Esophagus muscularis mucosa (tissue), 4 donors: ENCODE measurements at regions not wholly inside any gene's neighbourhood (a gene's known extent, or its start where the extent isn't known, plus 50 kb on each side); places are given as distances from the start of the nearest gene placed in this dataset.
"Not testable (repeated sequence)": the region's sequence is repeated elsewhere in the genome, so short reads cannot be mapped to it uniquely, and the experiment has no call there.

Source experiments
- DNase-seq: peaks from one replicate; pipeline ENCODE4 v3.0.0-alpha.2; 2017; ENCODE audit errors: extremely low spot score
- H3K27ac ChIP-seq, 4 donors: fragments of 200-600 bp; sonication (generic); replicated peaks in 1 of 4; 1 replicate in 3 of 4; 2 replicates in 1 of 4; pipeline ENCODE4 v1.5.1; 2016 to 2019; ENCODE audit warnings: mild to moderate bottlenecking in 1 of 4
- H3K27me3 ChIP-seq, 4 donors: fragments of 200-600 bp; sonication (generic); one replicate each; pipeline versions ENCODE4 v1.5.1 to v1.6.0; 2016 to 2019
- H3K36me3 ChIP-seq, 4 donors: fragments of 200-600 bp; sonication (generic); one replicate each; pipeline ENCODE4 v1.5.1; 2016 to 2019
- H3K4me1 ChIP-seq, 4 donors: fragments of 200-600 bp; sonication (generic); one replicate each; pipeline ENCODE4 v1.5.1; 2016 to 2019
- H3K4me3 ChIP-seq, 4 donors: fragments of 200-600 bp; sonication (generic); 1 replicate in 2 of 4; 2 replicates in 2 of 4; pipeline ENCODE4 v1.5.1; 2016 to 2019; ENCODE audit warnings: mild to moderate bottlenecking in 4 of 4, moderate library complexity in 1 of 4
- H3K9me3 ChIP-seq, 4 donors: fragments of 200-600 bp; sonication (generic); 1 replicate in 3 of 4; 2 replicates in 1 of 4; pipeline ENCODE4 v1.5.1; 2016 to 2019
- EP300 ChIP-seq: sonication (generic); formaldehyde crosslinking; IDR thresholded peaks from one replicate; pipeline ENCODE4 v1.6.1; 2017; ENCODE audit warnings: antibody characterized with exemption
- POLR2A ChIP-seq: fragments of 450-650 bp; IDR thresholded peaks from one replicate; pipeline ENCODE4 v1.6.1; 2017; ENCODE audit warnings: antibody characterized with exemption, moderate library complexity, mild to moderate bottlenecking, low read depth
- POLR2AphosphoS5 ChIP-seq, 2 donors: sonication (generic); formaldehyde crosslinking; IDR thresholded peaks; one replicate each; pipeline ENCODE4 v1.6.1; 2017; ENCODE audit warnings: antibody characterized with exemption in 2 of 2
- WGBS: methylation state at CpG from one replicate; pipeline ENCODE4 v1.1.5; 2018; 5-methylcytosine and 5-hydroxymethylcytosine counted together
- intact Hi-C: fragments of 100-400 bp; cut with DNase I; formaldehyde crosslinking; loops from one replicate; pipeline ENCODE4 v1.15.1; 2023
- TF ChIP-seq, protein P1 (sequence below), 3 experiments: fragments of 200-600 bp in 2 of 3; fragments of 450-650 bp in 1 of 3; sonication (generic) in 2 of 3; IDR thresholded peaks; one replicate each; pipeline ENCODE4 v1.5.1; 2017 to 2019; ENCODE audit warnings: antibody characterized with exemption in 3 of 3, mild to moderate bottlenecking in 2 of 3, moderate library complexity in 1 of 3

DNA sequence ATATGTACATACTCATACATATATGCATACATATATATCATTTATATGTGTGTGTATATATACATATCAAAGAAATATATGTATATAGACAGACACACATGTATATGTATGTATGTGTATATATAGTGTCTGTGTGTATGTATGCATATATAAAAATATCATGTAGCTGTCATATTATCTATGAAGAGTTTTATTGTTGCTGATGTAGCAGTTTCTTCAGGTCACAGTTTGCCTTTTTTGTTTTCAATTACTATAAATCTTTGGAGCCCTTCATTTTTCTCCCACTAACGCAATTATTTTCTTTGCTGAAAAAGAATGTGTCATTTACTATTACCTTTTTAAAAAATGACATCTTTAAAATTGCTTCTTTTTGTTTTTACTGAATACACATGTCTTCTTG, 904.5 kb downstream of the PLA2G4A start:
- TF ChIP-seq, protein P1, sequence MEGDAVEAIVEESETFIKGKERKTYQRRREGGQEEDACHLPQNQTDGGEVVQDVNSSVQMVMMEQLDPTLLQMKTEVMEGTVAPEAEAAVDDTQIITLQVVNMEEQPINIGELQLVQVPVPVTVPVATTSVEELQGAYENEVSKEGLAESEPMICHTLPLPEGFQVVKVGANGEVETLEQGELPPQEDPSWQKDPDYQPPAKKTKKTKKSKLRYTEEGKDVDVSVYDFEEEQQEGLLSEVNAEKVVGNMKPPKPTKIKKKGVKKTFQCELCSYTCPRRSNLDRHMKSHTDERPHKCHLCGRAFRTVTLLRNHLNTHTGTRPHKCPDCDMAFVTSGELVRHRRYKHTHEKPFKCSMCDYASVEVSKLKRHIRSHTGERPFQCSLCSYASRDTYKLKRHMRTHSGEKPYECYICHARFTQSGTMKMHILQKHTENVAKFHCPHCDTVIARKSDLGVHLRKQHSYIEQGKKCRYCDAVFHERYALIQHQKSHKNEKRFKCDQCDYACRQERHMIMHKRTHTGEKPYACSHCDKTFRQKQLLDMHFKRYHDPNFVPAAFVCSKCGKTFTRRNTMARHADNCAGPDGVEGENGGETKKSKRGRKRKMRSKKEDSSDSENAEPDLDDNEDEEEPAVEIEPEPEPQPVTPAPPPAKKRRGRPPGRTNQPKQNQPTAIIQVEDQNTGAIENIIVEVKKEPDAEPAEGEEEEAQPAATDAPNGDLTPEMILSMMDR (IDR thresholded peaks at IDR 0.05), result no peak
- no peak for TF ChIP-seq EP300
- H3K4me1 ChIP-seq, result no peaks in the 10 kb centered on the region
- WGBS, result 80% methylated on average over 1 of the region's 1 CpG

DNA sequence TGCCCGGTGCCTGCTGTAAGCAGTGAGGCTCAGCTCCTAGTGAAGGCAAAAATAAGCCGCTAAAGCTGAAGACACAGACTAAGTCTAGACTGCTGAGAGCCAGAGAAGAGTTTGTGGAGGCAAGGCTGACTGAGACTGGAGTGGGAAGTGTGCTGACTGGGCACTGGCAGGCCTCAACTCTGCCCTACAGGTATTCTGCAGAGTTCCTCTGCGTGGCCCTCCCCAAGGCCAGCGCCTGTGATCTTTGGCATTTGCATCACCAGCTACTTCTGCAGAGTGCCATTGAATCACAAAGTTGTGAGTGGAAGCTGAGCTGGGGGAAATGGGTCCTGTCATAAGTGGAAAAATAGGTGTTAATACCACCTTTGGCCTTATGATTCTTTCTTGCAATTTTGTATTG, 905.7 kb downstream of the PLA2G4A start:
- H3K27me3 ChIP-seq, result no peaks in the 10 kb centered on the region
- intact Hi-C loops, result no loop called here
- TF ChIP-seq POLR2AphosphoS5 (IDR thresholded peaks at IDR 0.05), result no peak
- TF ChIP-seq POLR2A, result no peak
- TF ChIP-seq, protein P1 (IDR thresholded peaks at IDR 0.05), result no peak
- no peak for TF ChIP-seq EP300

More for the DNA sequence above, 904.5 kb downstream of the PLA2G4A start:
- H3K9me3 ChIP-seq, result no peaks in the 10 kb centered on the region
- DNase-seq, result no peak
- no peaks in the 10 kb centered on the region for H3K36me3 ChIP-seq
- H3K27ac ChIP-seq, result no peak overlapping the region
- H3K4me3 ChIP-seq, result no peak overlapping the region
- no peaks in the 10 kb centered on the region for H3K27me3 ChIP-seq
- intact Hi-C loops, result no loop called here

DNA sequence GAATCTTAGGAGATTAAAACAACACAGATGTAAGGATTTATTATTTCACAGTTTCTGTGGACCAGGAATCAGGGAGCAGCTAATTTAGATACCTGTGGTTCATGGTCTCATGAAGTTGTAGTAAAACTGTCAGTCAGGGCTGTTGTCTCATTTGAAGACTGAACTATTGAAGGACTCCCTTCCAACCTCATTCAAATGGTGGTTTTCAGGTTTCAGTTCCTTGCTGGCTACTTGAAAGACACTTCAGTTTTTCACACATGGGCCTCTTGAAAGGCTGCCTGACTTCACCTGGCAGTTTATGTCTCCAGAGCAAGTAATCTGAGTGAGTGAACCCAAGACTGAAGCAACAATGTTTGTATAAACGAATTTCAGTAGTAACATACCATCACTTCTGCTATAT, 915.9 kb downstream of the PLA2G4A start:
- H3K9me3 ChIP-seq, result peaks cover 0 to 4% (median 0%) of the 10 kb centered on the region in 4 donors
- 83% methylated on average over 1 of the region's 1 CpG for WGBS
- no peaks in the 10 kb centered on the region for H3K36me3 ChIP-seq
- no peak overlapping the region for H3K4me3 ChIP-seq
- intact Hi-C loops, result no loop called here
- TF ChIP-seq POLR2A (no peak), EP300 (no peak), POLR2AphosphoS5 (IDR thresholded peaks at IDR 0.05) (no peak)
- TF ChIP-seq, protein P1 (IDR thresholded peaks at IDR 0.05), result no peak
- no peak overlapping the region for H3K27ac ChIP-seq
- H3K27me3 ChIP-seq, result no peaks in the 10 kb centered on the region
- no peaks in the 10 kb centered on the region for H3K4me1 ChIP-seq
- DNase-seq, result no peak

More for the DNA sequence above, 905.7 kb downstream of the PLA2G4A start:
- WGBS, result 83% methylated on average over 4 of the region's 4 CpGs
- Histone ChIP-seq H3K27ac (no peak overlapping the region), H3K9me3 (no peaks in the 10 kb centered on the region), H3K4me1 (no peaks in the 10 kb centered on the region), H3K4me3 (no peak overlapping the region), H3K36me3 (no peaks in the 10 kb centered on the region)
- DNase-seq, result no peak

DNA sequence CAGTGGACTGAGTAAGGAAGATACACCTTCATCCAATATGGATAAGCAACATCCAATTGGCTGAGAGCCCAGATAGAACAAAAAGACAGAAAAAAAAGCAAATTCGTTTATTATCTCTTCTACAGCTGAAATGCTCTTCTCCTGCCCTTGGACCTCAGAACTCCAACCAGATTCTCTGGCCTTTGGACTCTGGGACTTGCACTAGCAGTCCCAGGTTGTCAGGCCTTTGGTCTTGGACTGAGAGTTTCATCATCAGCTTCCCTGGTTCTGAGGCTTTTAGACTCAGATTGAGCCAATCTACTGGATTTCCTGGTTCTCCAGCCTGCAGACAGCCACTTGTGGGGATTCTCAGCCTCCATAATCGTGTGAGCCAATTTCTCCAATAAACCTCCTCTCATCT, 926.8 kb downstream of the PLA2G4A start:
- Histone ChIP-seq H3K36me3 (no peaks in the 10 kb centered on the region), H3K27ac (no peak overlapping the region), H3K4me3 (no peak overlapping the region), H3K27me3 (no peaks in the 10 kb centered on the region), H3K9me3 (no peaks in the 10 kb centered on the region), H3K4me1 (no peaks in the 10 kb centered on the region)
- no peak for DNase-seq
- WGBS, result 78% methylated on average over 2 of the region's 2 CpGs
- intact Hi-C loops, result no loop called here
- no peak for TF ChIP-seq POLR2A
- no peak for TF ChIP-seq POLR2AphosphoS5 (IDR thresholded peaks at IDR 0.05)
- TF ChIP-seq, protein P1 (IDR thresholded peaks at IDR 0.05), result no peak
- TF ChIP-seq EP300, result no peak

DNA sequence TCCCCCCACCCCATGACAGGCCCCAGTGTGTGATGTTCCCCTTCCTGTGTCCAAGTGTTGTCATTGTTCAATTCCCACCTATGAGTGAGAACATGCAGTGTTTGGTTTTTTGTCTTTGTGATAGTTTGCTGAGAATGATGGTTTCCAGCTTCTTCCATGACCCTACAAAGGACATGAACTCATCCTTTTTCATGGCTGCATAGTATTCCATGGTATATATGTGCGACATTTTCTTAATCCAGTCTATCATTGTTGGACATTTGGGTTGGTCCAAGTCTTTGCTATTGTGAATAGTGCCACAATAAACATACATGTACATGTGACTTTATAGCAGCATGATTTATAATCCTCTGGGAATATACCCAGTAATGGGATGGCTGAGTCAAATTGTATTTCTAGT, 927.9 kb downstream of the PLA2G4A start:
- WGBS, result 100% methylated on average over 1 of the region's 1 CpG
- H3K27ac ChIP-seq, H3K27me3 ChIP-seq, H3K4me3 ChIP-seq, H3K4me1 ChIP-seq, intact Hi-C loops, H3K9me3 ChIP-seq, H3K36me3 ChIP-seq, DNase-seq: not testable (repeated sequence)
